ENCODE measurements at regions not wholly inside any gene's neighbourhood (a gene's known extent, or its start where the extent isn't known, plus 50 kb on each side); places are given as distances from the start of the nearest gene placed in this dataset.

- H3K27ac ChIP-seq (ENCODE audit: low read depth, low read length), result no peak overlapping the region
- H4K5ac ChIP-seq (ENCODE audit: insufficient read length, low read depth, low read length), result no peak overlapping the region
- no peak overlapping the region for H2AK5ac ChIP-seq (ENCODE audit: low read depth, low read length)
- TF ChIP-seq CTCF (IDR thresholded peaks at IDR 0.05; ENCODE audit: control extremely low read depth in 1 of 3, insufficient read depth in 1 of 3, low read depth in 1 of 3, low read length in 3 of 3), result peak in 1 of 3 experiments; percentile 12; a peak in 1 of 4 replicates
- no peak for TF ChIP-seq BACH1 (IDR thresholded peaks at IDR 0.05; ENCODE audit: low read length)
- no peaks in the 10 kb centered on the region for H4K20me1 ChIP-seq (replicated peaks in 1 of 2; ENCODE audit: control insufficient read depth in 1 of 2, insufficient read depth in 2 of 2, low read length in 2 of 2)
- no peak overlapping the region for H3K14ac ChIP-seq (ENCODE audit: insufficient read length)
- no peak overlapping the region for H2BK120ac ChIP-seq (replicated peaks; ENCODE audit: low read depth, low read length)
- H2BK20ac ChIP-seq (ENCODE audit: low read length), result no peak overlapping the region
- H3K4me3 ChIP-seq (ENCODE audit: extremely low read depth in 1 of 4, insufficient read depth in 2 of 4, low read depth in 3 of 4, low read length in 4 of 4), result no peak overlapping the region
- H3K9me3 ChIP-seq (ENCODE audit: insufficient read depth in 2 of 2, low read depth in 1 of 2, low read length in 1 of 2), result no peaks in the 10 kb centered on the region
- no peak overlapping the region for H3K18ac ChIP-seq (ENCODE audit: extremely low read depth, low read length)
- no peak overlapping the region for H3K9ac ChIP-seq (replicated peaks in 1 of 4; ENCODE audit: extremely low read depth in 1 of 4, low read depth in 3 of 4, low read length in 3 of 4)
- 80% methylated on average over 4 of the region's 4 CpGs; no CpG with 5 or more reads in 1 of the 2 experiments for WGBS, 2 experiments (ENCODE audit: extremely low coverage in 1 of 2, insufficient coverage in 1 of 2, insufficient read length in 1 of 2, insufficient replicate concordance in 2 of 2, low coverage in 1 of 2, low lambda C conversion rate in 2 of 2, missing lambda C conversion rate in 1 of 2)
- H3K27me3 ChIP-seq (replicated peaks in 1 of 4; ENCODE audit: control insufficient read depth in 3 of 4, extremely low read depth in 1 of 4, insufficient read depth in 3 of 4, low read length in 3 of 4), result no peaks in the 10 kb centered on the region
- H3K36me3 ChIP-seq (ENCODE audit: control insufficient read depth in 2 of 4, insufficient read depth in 4 of 4, low read length in 3 of 4), result no peaks in the 10 kb centered on the region
- no peak overlapping the region for H2BK5ac ChIP-seq (ENCODE audit: low read depth, low read length)
- no peak overlapping the region for H3K23ac ChIP-seq (ENCODE audit: insufficient read length)
- H3K23me2 ChIP-seq (ENCODE audit: low read depth, low read length), result no peaks in the 10 kb centered on the region
- H3K56ac ChIP-seq (replicated peaks; ENCODE audit: insufficient read length, low read depth, low read length), result no peak overlapping the region
- H4K91ac ChIP-seq (replicated peaks; ENCODE audit: insufficient read length, low read length), result no peak overlapping the region
- no peaks in the 10 kb centered on the region for H3K79me2 ChIP-seq (ENCODE audit: control insufficient read depth in 1 of 2, insufficient read depth in 2 of 2, low read length in 2 of 2)
- H3K4me2 ChIP-seq (ENCODE audit: insufficient read depth in 1 of 2, low read depth in 2 of 2, low read length in 2 of 2), result no peak overlapping the region
- ChIA-PET CTCF (ENCODE audit: partially characterized antibody) (interaction anchor here (0.8 to 1.3 kb wide), 2 partner anchors 19 to 273 kb away, joined by 3 to 5 read pairs; no protein-coding TSS in a partner anchor), POLR2A (ENCODE audit: partially characterized antibody) (interaction anchor here (0.7 kb wide), 1 partner anchor 336 kb away, joined by 5 read pairs; no protein-coding TSS in a partner anchor)
- H4K8ac ChIP-seq (ENCODE audit: extremely low read depth, insufficient read depth, low read length), result no peak overlapping the region
- DNase-seq (ENCODE audit: low read depth in 1 of 2, low spot score in 2 of 2) (no peak), FAIRE-seq (no peak)
- no peak overlapping the region for H2BK12ac ChIP-seq (ENCODE audit: low read depth, low read length)
- no peak overlapping the region for H2AFZ ChIP-seq (ENCODE audit: low read length)
- no peak overlapping the region for H2BK15ac ChIP-seq (ENCODE audit: low read length)
- H3K79me1 ChIP-seq (ENCODE audit: low read depth, low read length), result no peaks in the 10 kb centered on the region
- H3K4ac ChIP-seq (replicated peaks; ENCODE audit: insufficient read length, low read depth, low read length), result no peak overlapping the region
- peaks cover 0 to 3% (median 0%) of the 10 kb centered on the region in 4 experiments; a peak in 1 of 7 replicates for H3K4me1 ChIP-seq (replicated peaks in 1 of 4; ENCODE audit: control insufficient read depth in 3 of 4, insufficient read depth in 4 of 4, low read length in 3 of 4)
These were observed 134.0 kb upstream of the PHACTR1 start for GRCh38 chr6:12582421-12583110.

Measured in H1 (cell line).